Chondrocyte (in vitro differentiated cells): ENCODE measurements at regions not wholly inside any gene's neighbourhood (a gene's known extent, or its start where the extent isn't known, plus 50 kb on each side); places are given as distances from the start of the nearest gene placed in this dataset.

Experiments used
- DNase-seq: peaks from one replicate; pipeline ENCODE4 v3.0.0; 2021; ENCODE audit warnings: mixed read lengths, low spot score
- H3K27ac Mint-ChIP-seq: one replicate; pipeline ENCODE4 v1.8.0; 2021; ENCODE audit warnings: mild to moderate bottlenecking, moderate library complexity, mixed read lengths; ENCODE audit not compliant: unreplicated experiment
- H3K27me3 Mint-ChIP-seq: 2 replicates; pipeline ENCODE4 v1.8.0; 2021; ENCODE audit warnings: low read depth, mixed read lengths
- H3K36me3 Mint-ChIP-seq: 2 replicates; pipeline ENCODE4 v1.8.0; 2021; ENCODE audit warnings: low read depth, mixed read lengths
- H3K4me1 Mint-ChIP-seq: 2 replicates; pipeline ENCODE4 v1.8.0; 2021; ENCODE audit warnings: low read depth, mild to moderate bottlenecking, mixed read lengths
- H3K4me3 Mint-ChIP-seq: one replicate; pipeline ENCODE4 v1.8.0; 2021; ENCODE audit warnings: mild to moderate bottlenecking, moderate library complexity, mixed read lengths; ENCODE audit not compliant: unreplicated experiment
- H3K9me3 Mint-ChIP-seq: 2 replicates; pipeline ENCODE4 v1.8.0; 2021; ENCODE audit warnings: low read depth, mixed read lengths
- CTCF ChIP-seq: fragments of 200-600 bp; sonication (generic); IDR thresholded peaks from 2 replicates; pipeline ENCODE4 v1.5.0; 2021; ENCODE audit warnings: antibody characterized with exemption, mild to moderate bottlenecking, moderate library complexity

- Mint-ChIP-seq H3K9me3 (peaks cover 11% of the 10 kb centered on the region), H3K27me3 (peaks cover 1% of the 10 kb centered on the region)
Observed at GRCh38 chrX:65925005-65925404, 114.9 kb downstream of the VSIG4 start.

DNA sequence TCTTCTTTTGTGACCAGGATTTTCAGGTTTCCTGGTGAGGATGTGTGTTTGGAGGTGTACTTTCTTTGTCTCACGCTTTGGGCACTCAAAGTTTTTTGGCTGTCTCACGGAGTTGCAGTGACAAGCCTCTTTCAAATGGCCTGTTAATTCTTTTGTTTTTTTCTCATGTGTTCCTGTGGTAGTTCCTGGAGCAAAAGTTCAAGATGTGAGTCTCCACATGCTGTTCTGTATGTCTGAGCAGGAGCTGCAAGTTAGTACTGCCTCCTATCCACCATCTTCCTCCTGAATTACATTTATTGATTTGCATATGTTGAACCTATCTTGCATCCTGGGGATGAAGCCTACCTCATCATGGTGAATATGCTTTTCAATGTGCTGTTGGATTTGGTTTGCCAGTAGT lies 118.5 kb downstream of the VSIG4 start:
- Mint-ChIP-seq H3K4me1 (no peaks in the 10 kb centered on the region), H3K36me3 (no peaks in the 10 kb centered on the region), H3K9me3 (peaks cover 31% of the 10 kb centered on the region), H3K27ac (no peak overlapping the region), H3K4me3 (no peak overlapping the region), H3K27me3 (peaks cover 1% of the 10 kb centered on the region)
- no peak for TF ChIP-seq CTCF
- no peak for DNase-seq

More at GRCh38 chrX:65925005-65925404, 114.9 kb downstream of the VSIG4 start:
- Mint-ChIP-seq H3K4me1 (no peaks in the 10 kb centered on the region), H3K36me3 (no peaks in the 10 kb centered on the region), H3K4me3 (no peak overlapping the region), H3K27ac (no peak overlapping the region)
- TF ChIP-seq CTCF: no peak
- DNase-seq: no peak

DNA sequence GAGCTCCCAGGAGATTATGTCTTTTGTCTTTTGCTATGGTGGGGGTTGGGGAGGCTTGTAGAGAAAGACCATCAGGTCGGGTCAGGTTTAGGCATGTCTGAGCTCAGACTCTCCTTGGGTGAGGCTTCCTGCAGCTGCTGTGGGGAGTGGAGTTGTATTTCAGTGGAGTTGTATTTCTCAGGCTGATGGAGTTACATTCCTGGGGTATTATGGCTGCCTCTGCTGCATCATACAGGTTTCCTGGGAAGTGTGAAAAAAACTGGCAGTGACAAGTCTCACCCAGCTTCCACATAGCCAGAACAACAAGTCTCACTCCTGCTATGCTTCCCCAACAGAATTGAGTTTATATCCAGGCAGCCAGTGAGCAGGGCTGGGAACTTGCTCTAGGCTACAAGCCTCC lies 119.3 kb downstream of the VSIG4 start:
- H3K9me3 Mint-ChIP-seq: peaks cover 32% of the 10 kb centered on the region

GRCh38 chrX:65910899-65911298 lies 129.0 kb downstream of the VSIG4 start:
- H3K9me3 Mint-ChIP-seq: peaks cover 24% of the 10 kb centered on the region
- no peak overlapping the region for H3K27ac Mint-ChIP-seq
- no peaks in the 10 kb centered on the region for H3K36me3 Mint-ChIP-seq
- DNase-seq: no peak
- H3K4me1 Mint-ChIP-seq: no peaks in the 10 kb centered on the region
- TF ChIP-seq CTCF: no peak
- H3K4me3 Mint-ChIP-seq: no peak overlapping the region
- H3K27me3 Mint-ChIP-seq: no peaks in the 10 kb centered on the region

More for the DNA sequence above, 119.3 kb downstream of the VSIG4 start:
- Mint-ChIP-seq H3K27me3 (peaks cover 1% of the 10 kb centered on the region), H3K4me1 (no peaks in the 10 kb centered on the region), H3K4me3 (no peak overlapping the region), H3K36me3 (no peaks in the 10 kb centered on the region), H3K27ac (no peak overlapping the region)
- TF ChIP-seq CTCF: no peak
- no peak for DNase-seq

- TF ChIP-seq CTCF: no peak
- H3K4me3 Mint-ChIP-seq: no peak overlapping the region
- no peaks in the 10 kb centered on the region for H3K27me3 Mint-ChIP-seq
- H3K9me3 Mint-ChIP-seq: peaks cover 13% of the 10 kb centered on the region
- H3K36me3 Mint-ChIP-seq: no peaks in the 10 kb centered on the region
- no peak for DNase-seq
- H3K27ac Mint-ChIP-seq: no peak overlapping the region
- H3K4me1 Mint-ChIP-seq: no peaks in the 10 kb centered on the region
Observed at GRCh38 chrX:65903750-65904149, 136.1 kb downstream of the VSIG4 start.
